ENCODE measurements at regions not wholly inside any gene's neighbourhood (a gene's known extent, or its start where the extent isn't known, plus 50 kb on each side); places are given as distances from the start of the nearest gene placed in this dataset.

GRCh38 chr17:73814075-73814474 is 169.8 kb upstream of the SDK2 start:
- TF ChIP-seq CTCF (IDR thresholded peaks at IDR 0.05; ENCODE audit: control extremely low read depth in 1 of 3, insufficient read depth in 1 of 3, low read depth in 1 of 3, low read length in 3 of 3) (no peak), EZH2 (IDR thresholded peaks at IDR 0.05; ENCODE audit: low read depth, low read length, severe bottlenecking) (no peak), POLR2A (IDR thresholded peaks at IDR 0.05; ENCODE audit: control extremely low read depth in 1 of 2, low read depth in 2 of 2, low read length in 2 of 2) (no peak), HDAC6 (IDR thresholded peaks at IDR 0.05; ENCODE audit: low read depth, low read length) (no peak), ZNF274 (IDR thresholded peaks at IDR 0.05; ENCODE audit: borderline replicate concordance, extremely low read depth, low read length) (no peak), POLR2AphosphoS5 (IDR thresholded peaks at IDR 0.05; ENCODE audit: low read depth, low read length) (no peak), TBP (IDR thresholded peaks at IDR 0.05; ENCODE audit: low read depth, low read length) (no peak), SIX5 (IDR thresholded peaks at IDR 0.05; ENCODE audit: low read depth, low read length) (no peak), RFX5 (IDR thresholded peaks at IDR 0.05; ENCODE audit: borderline replicate concordance, low read depth, low read length) (no peak)
